Colonic mucosa (tissue), 4 donors: ENCODE measurements at regions not wholly inside any gene's neighbourhood (a gene's known extent, or its start where the extent isn't known, plus 50 kb on each side); places are given as distances from the start of the nearest gene placed in this dataset.

Experiments used
- DNase-seq: peaks from one replicate; pipeline ENCODE4 v3.0.0-alpha.2; 2020
- H3K27ac ChIP-seq: fragments of 200-600 bp; one replicate; pipeline ENCODE4 v1.8.0; 2021
- H3K27me3 ChIP-seq: fragments of 200-600 bp; one replicate; pipeline ENCODE4 v1.8.0; 2021
- H3K36me3 ChIP-seq: fragments of 200-600 bp; one replicate; pipeline ENCODE4 v1.8.0; 2021
- H3K4me1 ChIP-seq: fragments of 200-600 bp; one replicate; pipeline ENCODE4 v1.8.0; 2021; ENCODE audit warnings: mild to moderate bottlenecking
- H3K4me3 ChIP-seq: fragments of 200-600 bp; one replicate; pipeline ENCODE4 v1.8.0; 2021
- H3K9ac ChIP-seq, 2 donors: one replicate each; pipeline ENCODE4 v1.7.0; 2013; ENCODE audit warnings: control low read depth in 2 of 2, low read depth in 2 of 2, low read length in 2 of 2
- H3K9me3 ChIP-seq: fragments of 200-600 bp; one replicate; pipeline ENCODE4 v1.8.0; 2021
- intact Hi-C: fragments of 100-400 bp; cut with DNase I; formaldehyde crosslinking; loops from one replicate; pipeline ENCODE4 v1.14.1; 2022
- TF ChIP-seq, protein P1 (sequence below): fragments of 200-600 bp; IDR thresholded peaks from one replicate; pipeline ENCODE4 v1.8.0; 2022; ENCODE audit warnings: antibody characterized with exemption, mild to moderate bottlenecking
- donor health status: healthy.
- donor health status: DM: no; HTN: no; CAD: no.
- donor health status: DM: no; HTN: no; CAD: no.

- no peaks in the 10 kb centered on the region for H3K27me3 ChIP-seq
- TF ChIP-seq, protein P1, sequence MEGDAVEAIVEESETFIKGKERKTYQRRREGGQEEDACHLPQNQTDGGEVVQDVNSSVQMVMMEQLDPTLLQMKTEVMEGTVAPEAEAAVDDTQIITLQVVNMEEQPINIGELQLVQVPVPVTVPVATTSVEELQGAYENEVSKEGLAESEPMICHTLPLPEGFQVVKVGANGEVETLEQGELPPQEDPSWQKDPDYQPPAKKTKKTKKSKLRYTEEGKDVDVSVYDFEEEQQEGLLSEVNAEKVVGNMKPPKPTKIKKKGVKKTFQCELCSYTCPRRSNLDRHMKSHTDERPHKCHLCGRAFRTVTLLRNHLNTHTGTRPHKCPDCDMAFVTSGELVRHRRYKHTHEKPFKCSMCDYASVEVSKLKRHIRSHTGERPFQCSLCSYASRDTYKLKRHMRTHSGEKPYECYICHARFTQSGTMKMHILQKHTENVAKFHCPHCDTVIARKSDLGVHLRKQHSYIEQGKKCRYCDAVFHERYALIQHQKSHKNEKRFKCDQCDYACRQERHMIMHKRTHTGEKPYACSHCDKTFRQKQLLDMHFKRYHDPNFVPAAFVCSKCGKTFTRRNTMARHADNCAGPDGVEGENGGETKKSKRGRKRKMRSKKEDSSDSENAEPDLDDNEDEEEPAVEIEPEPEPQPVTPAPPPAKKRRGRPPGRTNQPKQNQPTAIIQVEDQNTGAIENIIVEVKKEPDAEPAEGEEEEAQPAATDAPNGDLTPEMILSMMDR, result no peak
- H3K27ac ChIP-seq, result no peak overlapping the region
- H3K9ac ChIP-seq, result no peak overlapping the region
- DNase-seq, result no peak
- no peaks in the 10 kb centered on the region for H3K9me3 ChIP-seq
- H3K4me3 ChIP-seq, result no peak overlapping the region
- intact Hi-C loops, result no loop called here
- no peaks in the 10 kb centered on the region for H3K4me1 ChIP-seq
- no peaks in the 10 kb centered on the region for H3K36me3 ChIP-seq
Observed at GRCh38 chrX:36543499-36543898, 464.7 kb upstream of the FAM47C start.

GRCh38 chrX:36562986-36563385 lies 445.2 kb upstream of the FAM47C start:
- no peak overlapping the region for H3K9ac ChIP-seq
- no peak for DNase-seq
- H3K36me3 ChIP-seq, result no peaks in the 10 kb centered on the region
- no peaks in the 10 kb centered on the region for H3K4me1 ChIP-seq
- intact Hi-C loops, result no loop called here
- no peaks in the 10 kb centered on the region for H3K27me3 ChIP-seq
- H3K4me3 ChIP-seq, result no peak overlapping the region
- H3K27ac ChIP-seq, result no peak overlapping the region
- TF ChIP-seq, protein P1, result no peak
- H3K9me3 ChIP-seq, result no peaks in the 10 kb centered on the region

- Histone ChIP-seq H3K4me3 (no peak overlapping the region), H3K27ac (no peak overlapping the region), H3K9ac (no peak overlapping the region), H3K4me1 (no peaks in the 10 kb centered on the region), H3K36me3 (no peaks in the 10 kb centered on the region), H3K27me3 (no peaks in the 10 kb centered on the region), H3K9me3 (no peaks in the 10 kb centered on the region)
- intact Hi-C loops, result no loop called here
- TF ChIP-seq, protein P1, result no peak
- DNase-seq, result no peak
Observed at GRCh38 chrX:36568946-36569345, 439.2 kb upstream of the FAM47C start.

DNA sequence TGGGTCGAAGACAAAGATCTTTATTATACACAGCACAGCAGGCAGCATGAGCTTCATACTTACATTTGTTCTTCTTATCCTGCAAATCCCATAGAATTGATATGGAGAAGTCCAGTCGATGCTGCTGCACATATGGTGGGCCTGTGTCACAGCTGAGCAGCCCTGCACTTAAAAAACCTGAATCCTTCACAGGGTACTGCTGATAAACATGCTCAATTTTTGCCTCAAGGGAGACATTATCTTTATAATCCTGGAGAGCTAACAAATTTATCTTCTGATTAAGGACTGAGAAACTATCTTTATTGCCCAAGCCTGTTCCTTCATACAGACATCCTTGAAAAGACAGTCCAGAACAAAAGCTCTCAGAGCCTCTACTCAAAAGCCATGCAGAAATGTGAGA lies 434.4 kb upstream of the FAM47C start:
- Histone ChIP-seq H3K36me3 (no peaks in the 10 kb centered on the region), H3K27me3 (no peaks in the 10 kb centered on the region), H3K27ac (no peak overlapping the region), H3K9ac (no peak overlapping the region), H3K4me3 (no peak overlapping the region), H3K4me1 (no peaks in the 10 kb centered on the region), H3K9me3 (no peaks in the 10 kb centered on the region)
- intact Hi-C loops, result no loop called here
- DNase-seq, result no peak
- TF ChIP-seq, protein P1, result no peak

GRCh38 chrX:36575670-36576069 lies 432.5 kb upstream of the FAM47C start:
- Histone ChIP-seq H3K27ac (no peak overlapping the region), H3K4me1 (no peaks in the 10 kb centered on the region), H3K9me3 (no peaks in the 10 kb centered on the region), H3K9ac (no peak overlapping the region), H3K4me3 (no peak overlapping the region), H3K36me3 (no peaks in the 10 kb centered on the region), H3K27me3 (no peaks in the 10 kb centered on the region)
- TF ChIP-seq, protein P1, result no peak
- no peak for DNase-seq
- intact Hi-C loops, result no loop called here

DNA sequence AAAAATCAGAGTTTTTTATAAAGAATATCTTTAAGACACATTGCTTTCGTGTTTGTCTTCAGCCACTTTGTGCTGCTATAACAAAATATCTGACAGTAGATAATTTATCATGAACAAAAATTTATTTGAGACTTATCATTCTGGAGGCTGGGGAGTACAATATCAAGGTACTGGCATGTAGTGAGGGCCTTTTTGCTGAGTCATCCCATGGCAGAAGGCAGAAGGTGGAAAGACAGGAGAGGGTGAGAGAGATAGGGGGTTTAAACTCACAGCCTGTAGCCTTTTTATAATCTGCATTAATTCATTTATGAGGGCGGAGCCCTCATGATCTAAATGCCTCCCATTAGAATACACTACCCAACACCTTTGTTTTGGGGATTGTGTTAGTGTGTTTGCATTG lies 431.2 kb upstream of the FAM47C start:
- no peaks in the 10 kb centered on the region for H3K27me3 ChIP-seq
- no peaks in the 10 kb centered on the region for H3K36me3 ChIP-seq
- H3K4me1 ChIP-seq, result no peaks in the 10 kb centered on the region
- TF ChIP-seq, protein P1, result no peak
- H3K9ac ChIP-seq, result no peak overlapping the region
- no peaks in the 10 kb centered on the region for H3K9me3 ChIP-seq
- no peak for DNase-seq
- H3K4me3 ChIP-seq, result no peak overlapping the region
- H3K27ac ChIP-seq, result no peak overlapping the region
- intact Hi-C loops, result no loop called here
